Colon (tissue), 2 donors: ENCODE measurements at regions not wholly inside any gene's neighbourhood (a gene's known extent, or its start where the extent isn't known, plus 50 kb on each side); places are given as distances from the start of the nearest gene placed in this dataset.

ENCODE experiments used
- FAIRE-seq: peaks from 2 replicates; lab custom pipeline; 2012; peaks lifted over from hg19 to GRCh38; lab: Jason Lieb, UNC
- donor health status: control.
- donor health status: control.

- no peak for FAIRE-seq
Observed at GRCh38 chr3:94996743-94997142, 933.9 kb downstream of the NSUN3 start.

- FAIRE-seq: no peak
Observed at GRCh38 chr3:95002438-95003046, 939.7 kb downstream of the NSUN3 start.

- no peak for FAIRE-seq
Observed at GRCh38 chr3:95028688-95029087, 965.8 kb downstream of the NSUN3 start.

- no peak for FAIRE-seq
Observed at GRCh38 chr3:95029644-95030043, 966.8 kb downstream of the NSUN3 start.

GRCh38 chr3:95036526-95037021 lies 973.7 kb downstream of the NSUN3 start:
- FAIRE-seq: no peak

GRCh38 chr3:95037097-95037496 lies 974.2 kb downstream of the NSUN3 start:
- FAIRE-seq: no peak

GRCh38 chr3:95037927-95038326 lies 975.1 kb downstream of the NSUN3 start:
- no peak for FAIRE-seq

GRCh38 chr3:95044101-95044500 lies 981.2 kb downstream of the NSUN3 start:
- FAIRE-seq: no peak

GRCh38 chr3:95048564-95048963 lies 985.7 kb downstream of the NSUN3 start:
- FAIRE-seq: no peak

GRCh38 chr3:95049841-95050240 lies 987.0 kb downstream of the NSUN3 start:
- no peak for FAIRE-seq

- no peak for FAIRE-seq
Observed at GRCh38 chr3:95055288-95055687, 992.4 kb downstream of the NSUN3 start.

GRCh38 chr3:95082191-95082590 lies 1019.3 kb downstream of the NSUN3 start:
- FAIRE-seq: peak; percentile 10

GRCh38 chr3:95084738-95085137 lies 1021.9 kb downstream of the NSUN3 start:
- FAIRE-seq: no peak

- no peak for FAIRE-seq
Observed at GRCh38 chr3:95088464-95088863, 1025.6 kb downstream of the NSUN3 start.

GRCh38 chr3:95097493-95097892 lies 1034.6 kb downstream of the NSUN3 start:
- no peak for FAIRE-seq

- no peak for FAIRE-seq
Observed at GRCh38 chr3:95120921-95121320, 1058.1 kb downstream of the NSUN3 start.

- FAIRE-seq: no peak
Observed at GRCh38 chr3:95123104-95123503, 1060.2 kb downstream of the NSUN3 start.

- no peak for FAIRE-seq
Observed at GRCh38 chr3:95134693-95135413, 1072.0 kb downstream of the NSUN3 start.

GRCh38 chr3:95148107-95148506 lies 1085.2 kb downstream of the NSUN3 start:
- no peak for FAIRE-seq

GRCh38 chr3:95151590-95151989 lies 1088.7 kb downstream of the NSUN3 start:
- FAIRE-seq: no peak

GRCh38 chr3:95154766-95155165 lies 1091.9 kb downstream of the NSUN3 start:
- FAIRE-seq: no peak

GRCh38 chr3:95162794-95163193 lies 1099.9 kb downstream of the NSUN3 start:
- FAIRE-seq: no peak

- no peak for FAIRE-seq
Observed at GRCh38 chr3:95167748-95168147, 1104.9 kb downstream of the NSUN3 start.

GRCh38 chr3:95168526-95168925 lies 1105.7 kb downstream of the NSUN3 start:
- no peak for FAIRE-seq
